Type B pancreatic cell (in vitro differentiated cells): ENCODE measurements at regions not wholly inside any gene's neighbourhood (a gene's known extent, or its start where the extent isn't known, plus 50 kb on each side); places are given as distances from the start of the nearest gene placed in this dataset.

Experiments
- DNase-seq: peaks from one replicate; pipeline ENCODE4 v3.0.0; 2021; ENCODE audit warnings: mixed read lengths; ENCODE audit not compliant: unreplicated experiment; ENCODE audit errors: extremely low spot score
- H3K27ac Mint-ChIP-seq: 2 replicates; pipeline ENCODE4 v1.8.0; 2021; ENCODE audit warnings: mild to moderate bottlenecking, mixed read lengths
- H3K27me3 Mint-ChIP-seq: 2 replicates; pipeline ENCODE4 v1.8.0; 2021; ENCODE audit warnings: mixed read lengths
- H3K36me3 Mint-ChIP-seq: 2 replicates; pipeline ENCODE4 v1.8.0; 2021; ENCODE audit warnings: mixed read lengths
- H3K4me1 Mint-ChIP-seq: one replicate; pipeline ENCODE4 v1.8.0; 2021; ENCODE audit warnings: mixed read lengths; ENCODE audit not compliant: unreplicated experiment
- H3K4me3 Mint-ChIP-seq: 2 replicates; pipeline ENCODE4 v1.8.0; 2021; ENCODE audit warnings: mild to moderate bottlenecking, mixed read lengths
- H3K9me3 Mint-ChIP-seq: 2 replicates; pipeline ENCODE4 v1.8.0; 2021; ENCODE audit warnings: mixed read lengths
- TF ChIP-seq, protein P1 (sequence below): fragments of 200-600 bp; sonication (generic); conservative IDR thresholded peaks from 2 replicates; pipeline ENCODE4 v1.5.0; 2021; ENCODE audit warnings: antibody characterized with exemption, mild to moderate bottlenecking

DNA sequence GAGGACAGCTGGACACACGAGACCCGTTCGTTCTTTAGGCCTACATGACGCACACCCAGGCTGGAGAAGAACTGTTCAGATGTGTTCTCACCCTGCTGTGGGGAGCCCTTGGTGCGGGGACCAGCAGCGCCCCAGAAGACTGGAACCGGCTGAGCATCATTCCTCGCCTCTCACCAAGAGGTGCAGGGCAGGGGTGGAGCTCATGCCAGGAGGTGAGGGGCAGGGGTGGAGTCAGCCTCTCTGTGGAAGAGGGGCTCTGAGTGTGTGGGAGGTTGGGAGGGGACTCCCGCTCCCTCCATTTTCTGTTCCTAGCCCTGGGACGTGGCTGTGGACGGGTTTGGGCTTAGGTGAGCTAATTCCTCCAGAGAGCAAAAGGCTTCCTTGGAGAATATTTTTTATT is 66.0 kb upstream of the SHH start:
- no peaks in the 10 kb centered on the region for H3K4me1 Mint-ChIP-seq
- H3K9me3 Mint-ChIP-seq: no peaks in the 10 kb centered on the region
- TF ChIP-seq, protein P1, sequence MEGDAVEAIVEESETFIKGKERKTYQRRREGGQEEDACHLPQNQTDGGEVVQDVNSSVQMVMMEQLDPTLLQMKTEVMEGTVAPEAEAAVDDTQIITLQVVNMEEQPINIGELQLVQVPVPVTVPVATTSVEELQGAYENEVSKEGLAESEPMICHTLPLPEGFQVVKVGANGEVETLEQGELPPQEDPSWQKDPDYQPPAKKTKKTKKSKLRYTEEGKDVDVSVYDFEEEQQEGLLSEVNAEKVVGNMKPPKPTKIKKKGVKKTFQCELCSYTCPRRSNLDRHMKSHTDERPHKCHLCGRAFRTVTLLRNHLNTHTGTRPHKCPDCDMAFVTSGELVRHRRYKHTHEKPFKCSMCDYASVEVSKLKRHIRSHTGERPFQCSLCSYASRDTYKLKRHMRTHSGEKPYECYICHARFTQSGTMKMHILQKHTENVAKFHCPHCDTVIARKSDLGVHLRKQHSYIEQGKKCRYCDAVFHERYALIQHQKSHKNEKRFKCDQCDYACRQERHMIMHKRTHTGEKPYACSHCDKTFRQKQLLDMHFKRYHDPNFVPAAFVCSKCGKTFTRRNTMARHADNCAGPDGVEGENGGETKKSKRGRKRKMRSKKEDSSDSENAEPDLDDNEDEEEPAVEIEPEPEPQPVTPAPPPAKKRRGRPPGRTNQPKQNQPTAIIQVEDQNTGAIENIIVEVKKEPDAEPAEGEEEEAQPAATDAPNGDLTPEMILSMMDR: no peak
- H3K27me3 Mint-ChIP-seq: peaks cover 4% of the 10 kb centered on the region
- no peak for DNase-seq
- H3K36me3 Mint-ChIP-seq: no peaks in the 10 kb centered on the region
- H3K4me3 Mint-ChIP-seq: no peak overlapping the region
- no peak overlapping the region for H3K27ac Mint-ChIP-seq

DNA sequence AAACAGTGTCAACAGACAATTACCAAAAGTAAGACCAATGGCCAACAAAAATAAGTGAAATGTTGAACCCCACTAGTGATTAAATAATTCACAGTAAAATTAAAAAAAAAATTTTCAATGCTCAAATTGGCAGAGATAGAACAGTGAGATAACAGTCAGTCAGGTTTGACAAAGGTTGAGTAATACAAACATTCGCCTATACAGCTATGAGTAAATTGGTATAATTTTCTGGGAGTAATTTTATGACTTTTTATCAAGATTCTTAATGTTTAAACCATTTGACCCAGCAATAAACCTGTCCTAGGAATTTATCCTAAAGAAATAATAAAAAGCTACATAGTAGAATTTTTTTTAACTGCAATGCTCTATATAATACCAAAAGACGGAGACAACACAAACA is 64.9 kb upstream of the SHH start:
- no peak overlapping the region for H3K27ac Mint-ChIP-seq
- H3K4me3 Mint-ChIP-seq: no peak overlapping the region
- no peak for DNase-seq
- no peaks in the 10 kb centered on the region for H3K4me1 Mint-ChIP-seq
- peaks cover 4% of the 10 kb centered on the region for H3K27me3 Mint-ChIP-seq
- no peaks in the 10 kb centered on the region for H3K36me3 Mint-ChIP-seq
- TF ChIP-seq, protein P1: no peak
- no peaks in the 10 kb centered on the region for H3K9me3 Mint-ChIP-seq

DNA sequence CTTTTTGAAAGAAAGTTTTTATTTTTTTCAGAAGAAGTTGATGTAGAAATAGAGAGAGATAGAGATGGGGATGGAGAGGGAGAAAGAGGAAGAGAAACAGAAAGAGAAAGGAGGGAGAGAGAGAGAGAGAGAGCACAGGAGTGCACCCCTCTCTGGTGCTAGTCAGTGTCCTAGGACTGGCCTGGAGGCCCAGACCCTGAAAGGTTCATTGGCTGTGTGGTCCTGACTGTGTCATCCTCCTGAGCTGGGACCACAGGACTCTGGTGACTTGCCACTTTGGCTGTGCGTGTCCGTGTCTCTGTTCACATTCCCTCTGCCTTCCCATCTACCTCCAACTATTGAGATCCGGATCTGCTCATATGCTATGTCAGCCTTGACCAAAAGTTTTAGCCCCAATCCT is 62.1 kb upstream of the SHH start:
- Mint-ChIP-seq H3K36me3 (no peaks in the 10 kb centered on the region), H3K9me3 (no peaks in the 10 kb centered on the region), H3K4me3 (no peak overlapping the region), H3K27me3 (no peaks in the 10 kb centered on the region), H3K27ac (no peak overlapping the region), H3K4me1 (no peaks in the 10 kb centered on the region)
- TF ChIP-seq, protein P1: no peak
- no peak for DNase-seq

DNA sequence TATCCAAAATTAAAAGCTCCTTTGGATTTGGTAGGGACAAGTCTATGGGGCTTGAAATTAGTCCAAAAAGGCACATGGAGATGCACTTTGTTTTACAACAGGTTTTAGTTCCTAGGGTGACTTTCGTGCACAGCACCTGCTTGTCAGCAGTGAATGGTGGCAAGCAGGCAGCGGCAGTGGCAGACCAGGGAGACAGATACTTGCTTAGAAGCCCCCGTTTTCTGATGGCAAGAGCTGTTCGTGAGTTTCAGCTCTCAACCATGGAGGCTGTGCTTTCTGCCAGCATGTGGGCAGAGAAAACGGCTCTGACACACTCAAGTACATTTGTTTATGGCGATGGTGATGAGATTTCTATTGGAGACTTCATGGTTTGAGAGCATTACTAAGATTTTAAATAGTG is 61.7 kb upstream of the SHH start:
- Mint-ChIP-seq H3K4me3 (no peak overlapping the region), H3K27me3 (no peaks in the 10 kb centered on the region), H3K4me1 (no peaks in the 10 kb centered on the region), H3K9me3 (no peaks in the 10 kb centered on the region), H3K36me3 (no peaks in the 10 kb centered on the region), H3K27ac (no peak overlapping the region)
- TF ChIP-seq, protein P1: no peak
- no peak for DNase-seq

DNA sequence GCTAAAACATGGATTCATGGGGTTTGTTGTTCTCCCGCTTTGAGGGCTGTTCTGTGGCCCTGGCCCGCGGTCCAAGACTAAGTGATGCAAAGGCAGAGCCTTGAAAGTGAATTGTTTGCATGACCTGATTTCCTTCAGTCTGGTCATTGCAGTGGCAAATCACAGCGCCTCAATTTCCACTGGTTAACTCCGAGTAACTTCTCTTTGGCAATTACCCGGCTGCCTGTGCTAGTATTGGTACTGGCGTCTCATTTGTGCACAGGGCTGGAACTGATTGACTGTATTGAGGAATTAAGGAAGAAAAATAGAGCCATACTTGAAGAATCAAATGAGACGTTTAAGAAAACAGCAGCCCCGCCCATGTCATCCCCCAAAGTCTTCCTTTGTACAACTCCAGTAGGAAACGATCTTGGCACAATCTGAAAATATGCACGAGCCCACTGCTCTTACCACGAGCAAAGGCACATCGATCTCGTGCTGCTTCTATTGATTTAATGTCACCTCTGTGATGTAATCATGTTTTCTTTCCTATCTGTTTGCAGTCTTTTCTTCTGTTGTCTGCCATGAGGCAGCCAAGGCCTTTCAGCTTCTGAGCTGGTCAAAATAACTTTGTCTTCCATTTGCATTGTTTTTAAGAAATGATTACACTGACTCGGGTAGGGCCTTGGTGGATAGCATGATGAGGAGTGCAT is 60.6 kb upstream of the SHH start:
- no peaks in the 10 kb centered on the region for H3K36me3 Mint-ChIP-seq
- H3K27ac Mint-ChIP-seq: no peak overlapping the region
- DNase-seq: no peak
- no peak overlapping the region for H3K4me3 Mint-ChIP-seq
- TF ChIP-seq, protein P1: no peak
- H3K4me1 Mint-ChIP-seq: no peaks in the 10 kb centered on the region
- no peaks in the 10 kb centered on the region for H3K9me3 Mint-ChIP-seq
- no peaks in the 10 kb centered on the region for H3K27me3 Mint-ChIP-seq

DNA sequence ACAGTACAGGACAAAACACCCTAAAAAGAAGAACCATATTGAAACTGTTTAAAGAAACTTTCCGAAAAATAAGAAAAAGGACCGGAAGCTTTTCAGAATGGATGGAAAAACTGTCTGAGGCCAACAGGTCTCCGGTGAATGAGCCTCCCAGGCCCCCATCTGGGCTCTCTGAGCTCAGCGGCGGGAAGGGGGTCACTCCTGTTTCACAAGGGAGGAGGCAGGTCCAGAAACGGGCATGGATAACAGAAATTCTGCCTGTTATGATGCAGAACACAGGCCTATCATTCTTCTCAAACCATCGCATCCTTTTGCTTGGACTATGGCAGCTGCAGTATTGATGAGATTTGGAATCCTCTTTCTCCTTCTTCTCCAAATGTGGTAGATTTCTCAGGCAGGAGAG is 58.9 kb upstream of the SHH start:
- no peaks in the 10 kb centered on the region for H3K4me1 Mint-ChIP-seq
- H3K9me3 Mint-ChIP-seq: no peaks in the 10 kb centered on the region
- TF ChIP-seq, protein P1: no peak
- H3K36me3 Mint-ChIP-seq: no peaks in the 10 kb centered on the region
- no peak for DNase-seq
- H3K27ac Mint-ChIP-seq: no peak overlapping the region
- H3K4me3 Mint-ChIP-seq: no peak overlapping the region
- H3K27me3 Mint-ChIP-seq: no peaks in the 10 kb centered on the region
